ENCODE measurements at regions not wholly inside any gene's neighbourhood (a gene's known extent, or its start where the extent isn't known, plus 50 kb on each side); places are given as distances from the start of the nearest gene placed in this dataset.
"Not testable (repeated sequence)": the region's sequence is repeated elsewhere in the genome, so short reads cannot be mapped to it uniquely, and the experiment has no call there.

GRCh38 chr9:22170556-22170955 lies 161.5 kb upstream of the CDKN2B start:
- no peak for DNase-seq

- DNase-seq = no peak
These were observed 162.0 kb upstream of the CDKN2B start for GRCh38 chr9:22170990-22171670.

DNA sequence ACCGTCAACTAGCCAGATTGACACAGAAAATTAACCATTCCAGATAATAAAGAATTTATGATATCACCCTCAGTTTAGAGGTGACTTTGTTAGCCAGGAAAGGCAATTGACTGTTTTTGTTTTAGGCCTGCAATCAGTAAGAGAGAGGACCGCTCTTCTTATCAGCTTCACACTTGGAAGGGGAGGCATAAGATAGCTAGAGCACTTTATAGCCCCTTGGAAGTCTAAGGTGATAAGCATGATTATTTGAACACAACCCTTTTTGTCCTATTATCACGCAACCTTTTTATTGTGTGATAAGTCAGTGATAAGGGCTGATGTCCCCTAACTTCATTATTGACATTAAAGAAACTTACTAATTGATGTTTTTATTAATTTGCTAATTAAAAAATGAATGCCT lies 162.6 kb upstream of the CDKN2B start:
- DNase-seq = no peak

DNA sequence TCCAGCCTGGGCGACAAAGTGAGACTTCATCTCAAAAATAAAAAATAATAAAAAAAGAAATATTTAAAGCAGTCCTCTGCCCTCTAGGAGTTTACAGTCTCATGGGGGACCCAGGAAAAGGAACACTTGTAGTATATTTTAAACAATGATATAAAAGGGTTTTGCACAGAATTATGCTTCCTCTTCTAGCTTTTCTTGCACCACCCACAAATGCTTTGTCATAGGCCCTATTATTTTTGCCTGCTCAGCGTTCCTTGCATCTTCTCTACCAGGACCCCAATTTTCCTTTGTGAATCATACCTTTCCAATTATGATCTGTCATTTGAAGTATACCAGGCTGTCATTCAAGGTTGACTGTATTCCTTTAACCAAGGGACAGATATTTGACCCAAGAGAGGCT lies 164.8 kb upstream of the CDKN2B start:
- DNase-seq = no peak

GRCh38 chr9:22175972-22176545 lies 167.0 kb upstream of the CDKN2B start:
- DNase-seq = no peak

DNA sequence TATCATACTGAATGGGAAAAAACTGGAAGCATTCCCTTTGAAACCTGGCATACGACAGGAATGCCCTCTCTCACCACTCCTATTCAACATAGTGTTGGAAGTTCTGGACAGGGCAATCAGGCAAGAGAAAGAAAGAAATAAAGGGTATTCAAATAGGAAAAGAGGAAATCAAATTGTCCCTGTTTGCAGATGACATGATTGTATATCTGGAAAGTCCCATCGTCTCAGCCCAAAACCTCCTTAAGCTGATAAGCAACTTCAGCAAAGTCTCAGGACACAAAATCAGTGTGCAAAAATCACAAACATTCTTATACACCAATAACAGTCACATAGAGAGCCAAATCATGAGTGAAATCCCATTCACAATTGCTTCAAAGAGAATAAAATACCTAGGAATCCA lies 171.9 kb upstream of the CDKN2B start:
- DNase-seq = not testable (repeated sequence)

- DNase-seq = no peak
These were observed 180.4 kb upstream of the CDKN2B start for GRCh38 chr9:22189471-22189870.

GRCh38 chr9:22197000-22197399 lies 187.9 kb upstream of the CDKN2B start:
- not testable (repeated sequence) for DNase-seq

GRCh38 chr9:22198681-22199080 lies 189.6 kb upstream of the CDKN2B start:
- no peak for DNase-seq

DNA sequence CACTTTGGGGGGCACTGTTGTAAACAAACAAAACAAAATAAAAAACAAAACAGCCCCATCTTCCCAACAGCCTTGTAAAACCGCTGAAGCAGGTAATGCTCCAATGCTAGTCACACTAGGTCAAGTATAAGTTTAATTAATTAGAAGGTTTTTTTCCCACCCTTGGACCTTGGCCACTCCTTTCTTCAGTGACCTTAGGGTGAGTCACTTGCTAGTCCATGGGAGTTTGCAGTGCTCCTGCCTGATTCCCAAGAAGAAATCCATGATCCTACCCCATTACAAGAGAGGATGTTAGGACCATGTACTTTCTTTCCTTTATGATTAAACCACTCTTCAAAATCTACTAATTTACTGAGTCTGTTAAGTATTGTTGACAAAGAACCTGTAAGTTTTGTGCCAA lies 192.2 kb upstream of the CDKN2B start:
- no peak for DNase-seq

- no peak for DNase-seq
These were observed 194.4 kb upstream of the CDKN2B start for GRCh38 chr9:22203371-22204138.

GRCh38 chr9:22204240-22204639 lies 195.1 kb upstream of the CDKN2B start:
- DNase-seq = no peak

GRCh38 chr9:22206833-22207232 lies 197.7 kb upstream of the CDKN2B start:
- no peak for DNase-seq

DNA sequence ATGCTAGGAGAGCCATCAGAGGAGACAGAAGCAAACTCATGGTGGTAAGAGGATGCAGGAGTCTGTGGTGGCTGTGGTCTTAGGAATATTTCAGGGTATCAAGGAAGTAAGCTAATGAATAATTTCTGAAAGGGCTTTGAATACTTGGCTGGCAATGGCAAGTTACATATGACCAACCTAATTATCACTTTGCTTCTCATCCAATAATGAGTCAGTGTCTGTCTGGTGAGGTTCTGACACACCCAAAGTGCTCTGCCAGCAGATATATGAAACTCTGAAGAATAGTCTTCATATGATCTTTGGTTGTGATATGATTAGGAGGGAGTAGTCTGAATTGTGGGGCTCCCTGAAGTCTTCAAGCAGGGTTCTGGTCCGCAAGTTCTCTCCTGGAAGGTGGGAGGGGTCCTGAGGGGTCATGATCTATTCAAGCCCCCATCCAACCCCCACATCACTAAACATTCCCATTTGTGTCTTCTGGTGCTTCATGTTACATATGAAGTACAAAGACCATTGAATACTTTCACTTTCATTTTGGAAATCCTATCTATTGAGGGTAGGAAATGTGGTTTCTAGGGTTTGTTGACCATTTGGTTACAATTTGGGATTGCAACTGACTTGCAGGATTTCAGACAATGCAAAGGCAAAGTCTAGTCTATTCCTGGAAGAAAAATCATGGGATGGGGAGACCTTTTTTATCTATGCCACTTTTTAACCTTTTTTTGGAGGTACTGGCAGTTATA lies 199.9 kb upstream of the CDKN2B start:
- no peak for DNase-seq

DNA sequence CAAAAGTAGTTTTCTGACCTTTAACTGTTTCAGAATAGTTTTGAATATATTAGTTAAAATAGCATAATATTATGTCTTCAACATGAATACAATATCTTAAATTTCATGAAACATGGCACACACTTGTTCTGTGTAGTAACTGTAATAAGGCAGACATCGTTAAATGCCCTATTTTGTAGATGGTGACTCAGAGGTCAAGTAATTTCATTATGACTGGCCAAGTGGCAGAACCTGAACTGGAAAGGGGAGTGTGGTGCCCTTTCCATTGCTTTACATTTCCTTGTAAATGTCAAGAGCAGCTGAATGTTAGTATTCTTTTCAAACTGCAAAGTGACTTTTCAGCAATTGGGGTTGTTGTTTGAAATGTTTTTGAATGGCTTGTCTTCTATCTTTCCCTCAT lies 201.2 kb upstream of the CDKN2B start:
- DNase-seq = no peak

GRCh38 chr9:22210936-22211335 lies 201.8 kb upstream of the CDKN2B start:
- no peak for DNase-seq

GRCh38 chr9:22211588-22212360 lies 202.7 kb upstream of the CDKN2B start:
- DNase-seq = no peak

DNA sequence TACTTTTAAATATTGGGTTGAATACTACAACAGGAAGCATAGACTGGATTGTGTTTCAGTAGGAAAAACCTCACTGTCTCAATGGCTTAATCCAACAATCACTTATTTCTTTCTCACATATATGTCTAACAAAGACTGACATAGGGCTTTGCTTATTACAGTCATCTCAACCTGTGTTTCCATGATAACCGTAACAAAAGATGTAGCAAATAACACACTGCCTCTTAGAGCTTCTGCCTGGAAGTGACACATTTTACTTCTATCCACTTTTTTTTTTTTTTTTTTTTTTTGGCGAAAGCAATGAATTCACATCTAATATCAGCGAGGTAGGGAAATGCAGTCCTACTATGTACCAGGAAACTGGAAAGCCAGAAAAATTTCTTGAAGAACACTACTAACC lies 204.9 kb upstream of the CDKN2B start:
- no peak for DNase-seq

DNA sequence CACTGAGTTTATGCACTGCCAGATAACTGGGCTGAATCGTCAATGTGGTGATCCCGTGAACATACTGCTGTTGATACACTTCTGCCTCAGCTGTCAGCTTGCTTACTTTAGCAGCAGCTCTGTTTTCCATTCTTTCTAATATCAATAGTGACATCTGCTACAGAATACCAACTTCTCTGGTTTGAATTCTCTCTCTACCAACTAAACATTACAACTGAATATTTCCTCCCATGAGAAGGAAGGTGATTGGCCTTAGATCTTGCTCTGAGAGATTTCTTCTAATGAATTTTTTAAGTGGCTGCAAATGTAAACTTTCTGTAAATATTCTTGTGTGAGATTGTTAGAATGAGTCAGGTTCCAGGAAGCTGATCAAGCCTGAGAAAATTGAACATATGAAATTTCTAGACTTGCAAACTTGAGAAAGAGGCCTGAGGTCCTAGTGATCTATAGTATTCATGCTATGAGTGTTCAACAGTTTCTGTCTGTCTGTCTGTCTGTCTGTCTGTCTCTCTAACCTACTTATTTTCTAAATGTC lies 205.5 kb upstream of the CDKN2B start:
- DNase-seq = no peak

GRCh38 chr9:22215521-22215920 lies 206.4 kb upstream of the CDKN2B start:
- DNase-seq = no peak

DNA sequence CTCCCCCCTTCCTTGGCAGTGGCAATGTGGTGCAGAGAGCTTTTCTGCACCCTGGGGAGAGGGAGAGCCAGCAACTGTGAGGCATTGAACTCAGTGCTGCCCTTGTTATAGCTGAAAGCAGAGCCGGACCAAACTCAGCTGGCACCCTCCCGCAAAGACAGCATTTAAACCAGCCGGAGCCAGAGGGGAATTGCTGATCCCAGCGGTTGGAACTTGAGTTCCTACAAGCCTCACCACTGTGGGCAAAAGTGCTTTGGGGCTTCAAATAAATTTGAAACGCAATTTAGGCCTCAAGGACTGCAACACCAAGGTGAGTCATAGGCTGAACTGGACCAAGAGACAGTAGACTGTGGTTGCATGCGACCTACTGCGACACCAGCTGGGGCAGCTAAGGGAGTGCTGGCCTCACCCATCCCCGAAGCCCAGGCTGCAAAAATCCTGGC lies 207.6 kb upstream of the CDKN2B start:
- no peak for DNase-seq

DNA sequence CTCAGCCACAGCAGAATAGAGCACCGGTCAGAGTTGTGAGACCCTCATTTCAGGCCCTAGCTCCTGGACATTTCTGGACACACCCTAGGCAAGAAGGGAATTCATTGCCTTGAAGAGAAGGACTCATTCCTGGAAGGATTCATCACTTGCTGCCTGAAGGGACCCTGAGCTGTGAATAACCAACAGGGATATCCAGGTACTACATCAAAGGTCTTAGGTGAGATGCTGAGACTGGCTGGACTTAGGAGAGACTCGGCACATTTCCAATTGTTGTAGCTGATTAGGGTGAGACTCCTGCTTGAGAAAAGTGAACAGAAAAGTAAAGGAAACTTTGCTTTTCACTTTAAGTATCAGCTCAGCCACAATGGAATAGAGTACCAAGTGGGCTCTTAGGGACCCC lies 208.1 kb upstream of the CDKN2B start:
- DNase-seq = no peak
